HT1080 (cell line): ENCODE measurements at regions not wholly inside any gene's neighbourhood (a gene's known extent, or its start where the extent isn't known, plus 50 kb on each side); places are given as distances from the start of the nearest gene placed in this dataset.
"Not testable (repeated sequence)": the region's sequence is repeated elsewhere in the genome, so short reads cannot be mapped to it uniquely, and the experiment has no call there.

Experiments used
- DNase-seq: peaks from one replicate; pipeline ENCODE4 v3.0.0-alpha.2; 2015; ENCODE audit warnings: low read depth

DNA sequence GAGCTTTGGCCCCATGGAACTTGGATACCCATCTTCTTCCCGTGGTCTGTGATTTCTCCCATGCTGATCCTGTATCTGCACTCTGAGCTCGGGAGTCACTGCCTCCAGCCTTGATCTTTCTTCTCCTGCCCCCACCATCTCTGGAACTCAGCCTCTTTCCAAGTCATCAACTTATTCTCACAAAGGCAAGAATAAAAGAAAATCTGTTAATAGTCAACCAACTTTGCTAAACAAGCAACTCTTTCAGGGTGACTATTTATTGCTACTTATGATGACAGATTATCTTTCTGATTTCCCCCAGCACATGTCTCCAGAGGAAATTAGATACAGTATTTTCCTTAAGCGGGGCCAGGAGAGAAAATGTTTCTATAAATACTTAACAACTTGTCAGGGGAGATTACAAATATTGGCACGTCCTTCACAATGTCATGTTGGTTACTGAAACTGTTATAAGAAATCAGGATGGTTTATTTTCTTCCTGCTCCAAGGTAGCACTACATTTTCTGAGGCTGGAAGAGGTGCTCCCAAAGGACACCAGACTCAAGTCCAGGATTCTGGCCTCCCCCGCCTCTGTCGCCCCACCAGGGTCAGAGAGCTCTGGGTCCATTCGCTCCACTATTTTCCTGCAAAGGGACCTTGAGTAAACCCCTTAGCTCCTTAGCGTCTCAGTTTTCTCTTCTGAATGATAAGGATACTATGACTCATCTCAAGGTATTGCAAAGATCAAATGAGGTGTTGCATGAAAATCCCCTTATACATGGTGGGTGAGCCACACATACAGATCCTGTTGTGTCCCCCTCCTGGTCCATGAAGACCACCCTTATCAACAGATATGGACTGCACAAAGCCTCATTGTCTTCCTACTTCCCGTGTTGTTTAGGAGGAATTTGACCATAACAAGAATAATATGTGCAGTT is 205.2 kb upstream of the WSCD1 start:
- no peak for DNase-seq

GRCh38 chr17:5866978-5867377 is 203.2 kb upstream of the WSCD1 start:
- DNase-seq: no peak

DNA sequence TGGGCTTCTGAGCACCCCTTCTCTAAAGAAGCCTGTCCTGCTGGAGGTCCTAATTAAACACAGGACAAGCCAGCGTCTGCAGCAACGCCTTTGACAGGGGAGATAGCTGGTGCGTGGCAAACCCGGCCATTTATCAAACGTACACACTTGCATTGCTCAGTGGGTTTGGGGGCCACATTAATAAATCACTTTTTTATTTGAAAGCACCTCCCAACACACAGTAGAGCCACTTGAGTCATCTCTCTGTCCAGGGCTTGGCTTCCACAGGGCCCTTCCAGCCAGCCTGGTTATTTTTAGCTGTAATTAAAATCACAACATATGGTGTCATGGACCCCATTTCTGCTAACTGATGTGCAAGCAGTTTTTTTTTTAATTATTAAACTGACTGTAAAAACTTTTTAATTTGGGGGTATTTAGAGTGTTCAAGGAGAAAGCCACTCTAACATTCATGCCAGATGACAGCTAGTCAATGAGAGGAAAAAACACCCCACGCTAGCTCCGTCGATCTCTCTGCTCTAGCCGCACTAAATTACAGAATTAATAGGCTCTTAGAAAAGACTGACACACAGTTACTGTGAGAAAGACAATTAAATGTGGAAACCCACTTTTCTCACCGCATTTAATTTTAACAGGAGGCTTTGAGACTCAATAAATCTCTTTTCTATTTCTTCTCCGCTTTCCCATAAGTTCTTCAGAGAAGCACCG is 201.0 kb upstream of the WSCD1 start:
- no peak for DNase-seq

DNA sequence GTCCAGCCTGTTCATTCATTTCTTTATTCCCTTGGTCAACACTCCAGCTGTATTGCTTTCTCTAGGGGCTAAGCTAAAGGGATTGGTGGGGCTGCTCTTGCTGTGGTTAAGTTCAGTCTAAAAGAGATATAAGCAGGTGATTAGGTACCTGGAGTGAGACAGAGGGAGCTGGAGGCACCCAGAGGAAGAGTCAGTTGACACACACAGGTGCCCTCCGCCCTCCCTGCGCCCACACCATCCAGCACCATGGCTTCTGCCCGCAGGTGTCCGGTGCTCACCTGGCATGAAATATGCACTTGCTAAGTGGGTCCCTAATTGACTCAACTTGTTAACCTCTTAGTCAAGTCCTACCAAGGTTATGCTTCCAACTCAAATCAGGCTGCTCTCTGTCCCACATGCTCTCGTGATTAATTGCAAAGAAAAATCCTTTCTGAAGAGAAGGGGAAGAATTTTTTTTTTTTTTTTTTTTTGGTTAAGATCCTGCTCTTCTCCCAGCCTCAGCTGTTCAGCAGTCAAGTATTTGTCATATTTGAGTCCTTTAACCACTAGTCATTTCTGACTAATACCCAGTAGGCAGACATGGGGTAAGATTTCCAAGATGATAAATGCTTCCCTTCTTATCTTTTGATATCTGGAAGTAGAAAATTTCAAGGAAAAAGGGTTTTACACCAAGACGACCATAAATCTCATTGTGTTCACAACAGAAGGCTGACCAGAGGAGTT is 199.8 kb upstream of the WSCD1 start:
- peak; percentile 10 for DNase-seq

- DNase-seq: no peak
Measured at GRCh38 chr17:5871666-5872065, 198.5 kb upstream of the WSCD1 start.

DNA sequence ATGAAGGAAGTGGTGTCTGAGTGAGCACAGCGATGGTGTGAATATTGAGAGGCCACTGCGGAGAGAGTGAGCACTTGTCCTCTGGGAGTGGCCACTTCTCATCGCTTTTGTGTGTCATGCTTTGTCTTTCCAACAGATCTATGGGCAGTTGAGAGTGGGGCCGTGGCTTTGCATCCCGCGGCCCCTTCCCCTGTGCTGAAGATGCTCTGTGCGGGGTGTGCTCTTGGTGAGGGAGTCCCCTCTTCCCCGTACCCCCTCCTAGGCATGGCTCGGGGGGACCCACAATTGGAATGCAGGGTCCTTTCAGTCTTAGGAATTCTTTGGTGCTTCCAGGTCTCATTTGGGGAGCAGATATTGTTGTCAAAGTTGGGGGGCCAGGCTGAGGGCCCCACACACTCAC is 197.3 kb upstream of the WSCD1 start:
- no peak for DNase-seq

DNA sequence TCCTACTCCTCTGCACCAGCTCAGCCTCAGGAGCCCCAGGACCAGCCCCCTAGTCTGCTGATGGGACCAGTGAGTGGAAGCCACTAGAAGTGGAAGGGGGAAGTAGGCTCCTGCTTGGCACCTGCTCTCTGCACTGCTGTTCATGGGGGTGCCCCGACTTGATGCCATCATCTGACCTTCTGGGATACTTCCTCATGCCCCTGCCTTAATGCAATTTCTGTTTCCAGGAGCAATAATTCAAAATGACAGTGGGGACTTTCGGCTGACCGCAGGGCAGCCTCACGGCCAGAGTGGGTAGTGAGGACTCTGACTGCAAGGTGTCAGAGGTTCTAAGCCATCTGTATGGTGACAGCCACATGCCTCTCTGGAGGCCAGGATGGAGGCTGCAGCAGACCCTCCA is 196.4 kb upstream of the WSCD1 start:
- DNase-seq: no peak

DNA sequence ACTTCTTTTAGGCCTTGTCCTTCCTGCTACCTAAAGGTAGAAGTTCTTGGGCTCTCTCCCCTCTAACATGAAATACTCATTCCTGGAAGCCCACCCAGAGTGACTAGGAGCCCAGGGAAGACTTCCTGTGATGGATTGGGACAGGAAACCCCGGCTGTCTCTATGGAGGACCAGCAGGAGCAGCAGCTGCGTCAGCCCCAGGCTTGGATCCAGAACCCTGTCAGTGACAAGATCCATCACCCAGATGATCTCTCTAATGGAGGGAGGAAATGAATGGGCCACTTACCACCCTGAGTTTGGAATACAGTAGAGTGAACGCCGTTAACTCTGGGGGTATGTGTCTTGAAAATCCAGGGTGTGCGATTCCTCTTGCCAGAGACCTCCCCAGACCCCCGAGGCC is 195.7 kb upstream of the WSCD1 start:
- DNase-seq: no peak

GRCh38 chr17:5877366-5877765 is 192.8 kb upstream of the WSCD1 start:
- no peak for DNase-seq

DNA sequence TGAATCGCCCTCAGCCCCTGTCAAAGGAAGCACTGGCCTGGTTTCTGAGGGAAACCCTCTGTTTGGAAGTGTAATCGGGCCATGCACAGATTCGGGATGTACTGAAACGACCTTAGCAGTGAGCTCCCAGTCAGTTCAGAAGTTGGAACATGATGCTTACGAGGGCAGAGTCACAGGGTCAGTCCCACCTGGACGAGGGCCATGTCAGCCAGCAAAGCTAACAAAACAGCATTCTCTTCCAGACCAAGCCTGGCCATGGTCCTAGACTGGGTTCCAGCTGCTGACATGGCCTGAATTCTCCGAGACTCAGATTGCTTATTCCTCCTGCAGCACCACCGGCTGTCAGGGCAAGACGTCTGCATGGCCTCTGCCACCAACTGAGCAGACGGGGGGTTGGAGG is 192.2 kb upstream of the WSCD1 start:
- no peak for DNase-seq

DNA sequence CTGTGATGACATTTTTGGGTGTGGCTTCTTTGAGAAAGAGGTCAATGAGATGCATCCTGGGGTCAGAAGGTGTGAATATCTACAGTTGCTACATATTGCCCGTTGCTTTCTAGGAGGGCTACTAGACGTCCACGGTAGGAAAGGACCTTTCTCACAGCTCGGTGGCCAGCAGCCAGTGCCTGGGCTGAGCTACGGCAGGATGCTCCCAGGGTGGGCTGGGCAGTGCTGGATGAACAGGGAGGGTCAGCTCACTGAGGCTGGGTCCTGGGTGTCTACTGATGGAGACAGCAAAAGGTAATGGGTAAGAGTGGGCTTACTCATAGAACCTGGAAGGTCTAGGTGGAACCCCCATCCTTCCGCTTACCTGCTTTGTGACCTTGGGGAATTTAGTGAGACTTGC is 188.3 kb upstream of the WSCD1 start:
- no peak for DNase-seq

GRCh38 chr17:5883775-5884665 is 186.2 kb upstream of the WSCD1 start:
- DNase-seq: no peak

- DNase-seq: no peak
Measured at GRCh38 chr17:5885336-5885735, 184.8 kb upstream of the WSCD1 start.

DNA sequence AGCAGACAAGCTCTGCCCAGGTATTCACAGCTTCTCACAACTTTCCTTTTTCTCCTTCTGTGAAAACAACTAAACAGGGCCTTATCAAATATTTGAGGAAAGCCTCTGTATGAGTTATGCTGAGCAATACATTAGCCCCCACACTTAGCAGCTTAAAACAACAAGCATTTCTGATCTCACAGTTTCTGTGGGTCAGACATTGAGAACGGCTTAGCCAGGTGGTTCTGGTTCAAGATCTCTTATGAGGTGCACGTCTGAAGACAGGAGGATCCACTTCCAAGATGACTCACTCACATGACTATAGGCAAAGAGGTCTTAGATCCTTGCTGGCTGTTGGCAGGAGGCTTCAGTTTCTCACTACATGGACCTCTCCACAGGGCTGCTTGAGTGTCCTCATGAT is 181.4 kb upstream of the WSCD1 start:
- no peak for DNase-seq

- no peak for DNase-seq
Measured at GRCh38 chr17:5892921-5893675, 177.1 kb upstream of the WSCD1 start.

- no peak for DNase-seq
Measured at GRCh38 chr17:5893741-5894140, 176.4 kb upstream of the WSCD1 start.

DNA sequence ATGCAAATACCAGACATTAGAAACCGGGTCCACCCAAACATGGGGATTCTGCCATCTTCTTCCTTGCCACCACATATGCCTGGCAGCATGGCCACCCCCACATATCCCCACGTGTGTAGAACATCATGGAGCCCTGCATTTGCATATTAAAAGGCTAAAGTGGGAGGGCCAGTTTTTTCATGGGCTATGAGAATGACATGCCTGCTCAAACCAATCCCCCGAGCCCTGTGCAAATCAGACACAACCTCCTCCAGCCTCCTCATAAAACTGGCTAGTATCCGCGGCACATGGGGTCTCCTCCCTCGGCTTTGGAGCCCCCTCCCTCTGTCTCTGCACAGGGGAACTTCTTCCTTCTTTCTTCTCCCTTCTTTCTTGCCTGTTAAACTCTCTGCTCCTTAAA is 174.9 kb upstream of the WSCD1 start:
- DNase-seq: no peak

DNA sequence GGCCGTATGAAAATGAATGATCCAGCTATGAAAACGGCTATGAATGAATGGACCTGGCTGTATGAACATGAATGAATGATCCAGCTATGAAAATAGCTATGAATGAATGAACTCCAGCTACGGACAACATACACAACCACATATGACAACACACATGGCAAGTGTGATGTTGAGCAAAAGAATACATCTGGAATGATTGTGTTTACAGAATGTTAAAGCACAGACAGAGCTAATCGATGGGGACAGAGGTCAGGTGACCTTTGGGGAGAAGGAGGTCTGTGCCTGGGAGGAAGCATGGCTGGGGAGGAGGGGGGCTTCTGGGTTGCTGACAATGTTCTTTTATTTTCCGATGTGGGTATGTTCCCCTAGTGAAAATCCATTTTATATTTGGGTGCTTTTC is 174.0 kb upstream of the WSCD1 start:
- DNase-seq: no peak

GRCh38 chr17:5897275-5897911 is 172.8 kb upstream of the WSCD1 start:
- DNase-seq: no peak

DNA sequence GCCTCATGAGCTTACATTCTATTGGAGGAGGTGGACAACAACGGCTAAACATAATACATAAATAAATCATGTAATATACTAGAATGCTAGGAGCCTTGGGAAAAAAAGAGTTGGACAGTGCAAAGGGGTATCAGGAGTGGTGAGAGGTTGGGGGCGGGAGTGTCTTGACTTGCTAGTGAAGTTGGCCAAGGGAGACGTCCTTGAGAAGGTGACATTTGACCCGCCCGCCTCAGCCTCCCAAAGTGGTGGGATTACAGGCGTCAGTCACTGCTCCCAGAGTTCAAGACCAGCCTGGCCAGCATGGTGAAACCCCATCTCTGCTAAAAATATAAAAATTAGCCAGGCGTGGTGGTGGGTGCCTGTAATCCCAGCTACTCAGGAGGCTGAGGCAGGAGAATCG is 172.2 kb upstream of the WSCD1 start:
- not testable (repeated sequence) for DNase-seq
